Ecto neural progenitor cell (in vitro differentiated cells): ENCODE measurements at regions not wholly inside any gene's neighbourhood (a gene's known extent, or its start where the extent isn't known, plus 50 kb on each side); places are given as distances from the start of the nearest gene placed in this dataset.

Source experiments
- DNase-seq: peaks from one replicate; pipeline ENCODE4 v3.0.0-alpha.2; 2018; ENCODE audit warnings: low spot score

DNA sequence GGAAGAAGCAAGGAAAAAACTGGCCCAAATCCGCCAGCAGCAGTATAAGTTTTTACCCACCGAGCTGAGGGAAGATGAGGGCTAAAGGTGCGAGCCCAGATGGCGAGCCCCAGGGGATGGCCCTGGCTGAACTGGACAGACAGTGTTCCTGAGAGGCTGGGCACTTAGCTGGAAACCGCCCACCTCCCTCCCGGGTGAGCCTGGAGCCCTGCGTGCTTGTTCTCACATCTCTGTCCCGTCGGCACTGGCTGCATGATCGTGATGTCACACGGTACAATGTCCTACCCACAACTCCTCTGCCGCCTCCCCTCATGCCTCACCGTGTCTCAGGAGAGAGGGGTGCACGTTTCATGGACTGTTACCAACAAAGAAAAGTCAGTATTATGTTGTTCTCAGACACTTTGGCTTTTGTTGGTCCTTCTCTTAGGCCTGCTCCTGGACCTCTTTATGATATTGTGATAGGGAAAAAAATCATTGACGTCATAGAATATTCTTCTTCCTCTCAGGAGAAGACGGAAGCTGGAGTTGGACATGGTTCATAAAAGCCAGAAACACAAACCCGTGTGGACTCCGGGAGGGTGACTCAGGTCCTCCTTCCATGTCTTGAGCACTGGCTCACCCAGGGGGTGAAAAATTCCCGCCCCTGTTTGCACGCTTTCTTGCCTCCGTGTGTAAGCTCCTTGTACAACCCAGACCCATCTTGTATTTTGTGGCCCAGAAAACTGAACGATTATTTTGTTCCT is 201.8 kb upstream of the TPM1 start:
- no peak for DNase-seq

DNA sequence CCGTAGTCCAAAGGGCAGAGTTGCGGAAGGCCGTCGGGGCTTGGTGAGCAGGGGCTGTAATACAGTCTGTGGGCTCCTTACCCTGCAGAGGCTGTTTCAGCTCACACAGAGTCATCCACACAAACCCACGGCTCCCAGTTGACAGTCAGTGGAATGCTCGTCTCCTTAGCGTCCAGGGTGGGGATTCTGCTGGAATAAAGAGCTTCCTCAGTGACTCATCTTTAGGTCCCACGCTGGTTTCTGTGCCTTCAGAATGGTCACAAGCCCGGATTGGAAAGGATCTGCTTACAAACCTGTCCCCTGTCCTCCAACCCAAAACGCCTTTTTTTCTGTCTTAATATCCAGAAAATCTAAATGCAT is 201.3 kb upstream of the TPM1 start:
- DNase-seq = no peak

DNA sequence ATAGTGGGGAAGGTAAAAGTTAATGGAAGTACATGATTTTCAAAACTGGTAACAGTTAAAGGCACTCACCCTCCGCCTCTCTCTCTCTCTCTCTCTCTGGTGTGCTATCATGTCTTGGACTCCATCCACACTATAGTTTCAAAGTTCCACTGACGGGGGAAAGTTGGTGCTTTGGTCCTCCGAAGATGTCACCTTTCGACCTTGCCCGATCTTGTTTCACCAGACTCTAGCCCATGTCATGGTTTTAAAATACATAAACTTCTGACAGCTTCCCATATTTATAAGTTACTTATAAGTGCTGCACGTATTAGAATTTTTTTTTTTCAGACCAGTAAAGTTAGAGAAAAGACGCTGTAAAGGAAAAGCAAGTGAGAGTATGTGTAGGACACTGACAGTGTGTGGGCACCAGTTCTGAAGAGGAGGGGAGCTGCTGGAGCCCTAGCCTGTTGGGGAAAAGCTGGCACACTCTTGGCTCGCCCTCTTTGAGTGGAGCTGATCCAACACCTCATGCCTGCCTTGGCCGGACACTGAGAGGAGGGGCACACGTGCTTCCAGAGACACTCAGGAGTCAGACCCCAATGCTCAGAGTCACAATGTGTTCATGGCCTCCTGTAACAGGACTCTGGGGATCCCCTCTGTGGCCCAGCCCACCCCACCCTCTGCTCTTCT is 200.5 kb upstream of the TPM1 start:
- no peak for DNase-seq

DNA sequence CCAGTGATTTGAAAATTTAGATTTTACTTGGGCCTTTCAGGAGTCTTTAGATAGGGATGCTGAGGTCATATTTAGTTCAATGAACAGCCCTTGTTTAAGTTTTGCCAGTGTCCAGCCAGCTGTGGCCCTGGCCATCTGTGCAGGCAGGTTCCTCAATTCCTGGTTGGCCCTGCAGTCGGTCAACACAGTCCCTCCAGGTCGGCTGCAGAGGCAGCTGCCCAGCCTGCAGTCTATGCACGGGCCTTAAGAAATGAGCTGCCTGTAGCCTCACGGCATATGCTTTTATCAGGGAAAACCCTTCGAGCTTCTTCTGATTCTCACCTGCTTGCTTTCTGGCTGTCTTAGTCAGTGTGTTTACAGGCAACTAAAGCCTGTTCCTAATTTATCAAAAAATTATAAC is 199.2 kb upstream of the TPM1 start:
- no peak for DNase-seq

DNA sequence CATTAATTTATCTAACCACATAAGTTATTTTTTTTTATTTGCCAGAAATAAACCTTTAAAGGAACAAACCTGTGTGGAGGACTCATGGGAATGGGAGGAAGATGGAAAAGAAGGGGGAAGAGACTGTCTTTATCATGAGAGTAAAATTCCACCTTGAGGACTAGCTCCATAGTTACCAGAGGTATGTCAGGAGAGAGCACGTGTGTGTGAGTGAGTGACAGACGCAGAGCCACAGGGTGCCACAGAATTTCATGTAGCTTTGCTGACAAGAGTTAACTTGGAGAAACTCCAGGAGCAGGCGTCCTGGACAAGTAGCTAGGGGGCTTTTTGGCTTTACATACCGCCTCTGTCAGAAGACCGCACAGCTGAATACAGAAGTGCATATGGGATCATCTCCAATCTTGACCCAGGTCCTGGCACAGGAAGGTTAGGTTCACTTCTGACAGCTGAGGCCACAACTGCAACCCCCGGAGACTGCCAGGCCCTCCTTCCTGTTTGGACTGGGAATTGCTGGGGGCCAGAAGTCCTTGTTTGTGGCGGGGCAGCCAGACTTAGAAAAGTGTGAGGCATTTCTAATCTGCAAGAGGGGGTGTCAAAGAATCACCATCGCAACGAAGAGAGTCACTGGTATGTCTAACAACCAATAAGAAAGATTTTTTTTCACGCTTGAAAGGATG is 197.8 kb upstream of the TPM1 start:
- DNase-seq = no peak

DNA sequence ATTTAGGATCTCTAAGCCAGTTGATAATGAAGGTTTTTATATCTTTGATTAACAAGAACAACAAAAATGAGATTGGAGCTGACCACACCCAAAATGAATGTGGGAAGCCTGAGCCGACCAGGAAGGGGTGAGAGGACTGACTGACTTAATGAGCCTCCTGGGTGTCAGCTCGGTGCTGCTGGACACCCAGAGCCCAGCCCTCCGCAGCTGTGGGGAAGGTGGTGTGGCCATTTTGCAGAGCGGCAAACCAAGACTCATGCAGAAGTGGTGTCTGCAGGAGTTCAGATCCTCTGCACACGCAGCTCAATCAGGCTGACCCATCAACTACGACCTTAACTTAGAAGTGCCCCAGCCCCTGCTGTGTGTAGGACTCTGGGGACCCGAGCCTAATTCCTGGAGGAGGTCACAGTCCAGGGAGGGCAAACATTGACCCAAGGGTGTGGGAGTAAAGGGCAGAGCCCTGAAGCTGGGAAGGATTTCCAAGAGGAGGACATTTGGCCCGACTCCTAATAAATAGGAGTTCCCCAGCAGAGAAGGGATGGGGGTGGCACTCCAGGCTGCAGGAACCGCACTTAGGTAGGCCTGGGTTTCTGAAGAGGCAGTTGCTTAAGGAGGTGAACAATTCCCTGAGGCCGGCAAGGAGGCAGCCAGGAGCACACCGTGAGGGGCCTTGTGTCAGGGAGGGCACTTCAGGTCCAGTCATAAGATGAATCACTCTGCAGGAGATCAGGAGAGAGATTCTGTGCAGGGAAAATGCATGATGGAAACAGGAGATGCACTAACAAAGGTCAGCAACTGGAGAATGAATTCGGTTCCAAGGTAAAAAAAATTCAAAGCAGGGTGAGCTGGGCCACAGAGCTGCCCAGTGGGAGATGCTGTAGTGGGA is 197.1 kb upstream of the TPM1 start:
- DNase-seq = no peak

DNA sequence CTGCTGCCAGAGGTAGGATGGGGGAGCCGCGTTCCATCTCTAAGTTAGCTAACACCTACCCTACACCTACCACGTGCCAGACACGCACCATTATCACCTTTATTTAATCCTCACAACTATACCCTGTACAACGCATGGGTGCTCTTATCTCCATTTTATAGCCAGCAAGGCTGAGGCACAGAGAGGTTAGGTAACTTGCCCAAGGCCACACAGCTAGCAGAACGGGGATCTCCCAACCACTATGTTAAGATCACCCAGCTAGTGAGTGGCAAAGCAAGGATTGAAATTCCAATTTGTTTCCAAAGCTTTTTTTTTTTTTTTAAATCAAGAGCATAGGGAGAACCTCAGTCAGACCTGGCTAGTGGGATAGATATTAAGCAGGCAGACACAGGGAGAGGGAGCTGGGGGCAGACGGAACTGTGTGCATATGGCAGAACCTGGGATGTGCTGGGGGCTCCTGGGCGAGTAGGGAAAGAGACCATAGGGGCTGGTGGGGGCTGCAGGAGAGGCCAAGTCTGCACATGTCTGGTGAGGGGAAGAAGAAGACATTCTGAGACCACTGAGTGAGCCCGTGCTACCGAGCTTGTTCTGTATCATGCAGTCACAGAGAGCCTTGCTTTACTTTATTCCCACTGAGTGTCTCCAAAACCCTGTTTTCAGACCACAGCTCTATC is 196.3 kb upstream of the TPM1 start:
- DNase-seq = no peak

DNA sequence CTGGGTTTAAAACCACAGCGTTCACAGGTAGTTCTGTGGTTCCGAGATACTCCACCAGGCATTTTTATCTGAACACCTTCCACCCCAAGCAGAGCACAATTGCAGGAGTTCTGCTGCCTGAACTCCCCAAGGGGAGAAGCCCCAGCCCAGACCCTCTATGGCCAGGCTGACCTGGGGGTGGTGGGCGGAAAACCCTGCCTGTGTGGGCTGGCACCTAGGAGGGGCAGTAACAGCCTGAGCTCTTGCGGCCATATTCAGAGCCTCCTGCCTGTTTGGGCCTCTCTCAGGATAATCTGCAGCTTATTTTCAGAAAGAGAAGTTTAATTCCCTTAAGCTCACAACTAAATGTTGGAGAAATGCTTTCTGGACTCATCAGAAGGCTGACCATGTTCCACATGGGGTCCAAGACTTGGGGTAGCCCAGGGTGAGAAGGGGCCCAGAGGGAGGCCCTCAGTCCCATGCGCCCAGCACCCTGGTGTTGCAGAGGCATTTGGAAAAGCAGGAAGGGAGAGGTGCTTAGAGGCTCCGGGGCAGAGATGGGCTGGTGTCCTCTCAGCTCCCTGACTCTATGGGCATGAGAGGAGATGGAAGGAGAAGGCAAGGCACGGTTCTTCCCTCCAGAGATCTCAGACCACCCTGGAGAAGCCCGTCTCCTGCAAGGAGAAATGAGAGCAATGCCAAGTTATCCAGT is 195.6 kb upstream of the TPM1 start:
- DNase-seq = no peak

DNA sequence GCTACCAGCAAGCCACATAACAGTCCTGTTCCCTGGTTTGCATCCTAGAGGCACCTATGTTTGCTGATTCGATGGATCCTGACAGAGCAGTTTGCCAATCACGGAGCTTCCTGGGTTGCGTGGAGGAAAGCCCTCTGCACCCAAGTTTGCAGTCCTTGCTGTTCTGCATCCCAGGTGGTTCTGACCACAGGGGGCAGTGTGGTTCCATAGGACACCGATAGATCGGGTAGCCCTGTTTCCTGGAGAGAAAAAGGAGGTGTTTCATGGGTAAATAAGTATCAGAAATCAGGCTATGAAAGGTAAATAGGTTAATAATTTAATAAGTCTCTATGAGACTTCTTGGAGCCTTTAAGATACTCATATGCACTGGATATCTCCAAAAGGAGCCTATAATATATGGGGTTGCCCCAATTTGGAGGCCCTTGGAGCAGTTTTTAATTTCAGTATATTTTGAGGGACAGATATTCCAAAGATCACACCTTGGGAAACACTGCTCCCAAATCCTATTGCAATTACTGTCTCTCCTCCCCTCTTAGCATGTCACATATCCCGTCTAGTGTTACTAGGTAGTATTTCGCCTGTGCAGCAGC is 194.6 kb upstream of the TPM1 start:
- DNase-seq = peak; percentile 68

DNA sequence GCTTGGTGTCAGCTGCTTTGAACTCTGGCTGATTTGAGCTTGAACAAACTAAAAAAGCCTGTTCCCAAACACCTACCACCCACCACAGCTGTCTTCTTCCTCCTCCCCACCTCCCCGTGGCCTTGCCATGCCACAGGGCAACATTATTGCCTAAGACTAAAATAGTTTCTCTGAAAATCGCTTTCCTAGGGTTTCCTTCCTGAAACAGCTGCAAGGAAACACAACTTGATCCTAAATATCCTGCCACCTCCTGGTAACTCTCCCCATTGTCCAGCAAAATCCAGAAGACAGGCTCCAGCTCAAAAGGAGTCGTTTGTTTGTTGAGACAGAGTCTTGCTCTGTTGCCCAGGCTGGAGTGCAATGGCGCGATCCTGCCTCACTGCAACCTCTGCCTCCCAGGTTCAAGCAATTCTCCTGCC is 193.9 kb upstream of the TPM1 start:
- DNase-seq = no peak

DNA sequence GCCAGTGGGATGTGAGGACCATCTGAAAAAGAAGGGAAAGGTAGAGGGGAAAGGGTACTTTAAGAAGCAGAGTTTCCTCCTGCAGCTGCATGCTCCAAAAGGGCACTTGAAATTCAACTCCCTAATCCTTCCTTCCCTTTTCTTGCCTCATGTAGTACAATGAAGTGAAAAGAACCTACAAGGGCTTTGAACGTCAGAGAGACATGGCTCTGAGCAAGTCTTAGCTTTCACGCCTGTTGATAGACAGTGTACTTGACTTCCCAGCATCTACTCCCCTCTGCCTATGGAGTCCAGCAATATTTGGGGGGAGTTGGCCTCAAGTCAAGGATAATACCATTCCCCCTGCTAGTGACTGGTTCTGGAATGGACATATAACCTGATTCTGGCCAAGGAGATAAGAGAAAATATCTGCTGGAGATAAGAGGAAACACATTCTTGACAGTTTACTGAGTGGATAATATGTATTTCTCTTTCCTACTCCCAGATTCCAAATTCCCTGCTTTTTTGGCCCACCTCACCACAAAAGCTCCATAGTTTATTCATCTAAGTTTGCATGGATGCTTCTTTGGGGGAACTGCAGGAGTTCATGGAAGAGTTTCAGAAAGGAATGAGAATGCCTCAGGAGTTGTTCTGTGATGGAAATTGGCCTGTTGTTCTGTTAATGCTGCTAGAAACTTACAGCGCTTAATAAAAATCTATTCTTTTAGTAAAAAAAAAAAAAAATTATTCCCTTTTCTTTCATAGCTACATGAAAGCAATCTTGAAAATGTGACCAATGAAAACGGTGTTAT is 193.0 kb upstream of the TPM1 start:
- DNase-seq = no peak

DNA sequence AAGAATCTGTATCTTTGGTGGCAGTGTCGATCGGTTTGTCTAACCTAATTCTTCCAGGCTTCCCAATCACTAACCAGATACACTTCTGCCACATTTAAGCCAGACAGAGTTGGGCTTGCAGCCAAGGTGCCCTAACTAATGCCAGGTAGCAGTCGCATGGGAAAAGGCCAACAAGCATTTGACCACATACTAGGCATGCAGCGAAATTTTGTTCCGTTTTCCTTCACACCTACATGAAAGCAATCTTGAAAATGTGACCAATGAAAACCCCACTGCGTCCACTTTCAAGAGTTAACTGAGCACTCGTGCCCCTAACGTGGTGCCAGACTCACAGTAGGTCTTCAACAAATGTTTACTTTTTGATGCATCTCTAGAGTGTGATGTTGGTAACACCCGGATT is 192.2 kb upstream of the TPM1 start:
- DNase-seq = no peak

DNA sequence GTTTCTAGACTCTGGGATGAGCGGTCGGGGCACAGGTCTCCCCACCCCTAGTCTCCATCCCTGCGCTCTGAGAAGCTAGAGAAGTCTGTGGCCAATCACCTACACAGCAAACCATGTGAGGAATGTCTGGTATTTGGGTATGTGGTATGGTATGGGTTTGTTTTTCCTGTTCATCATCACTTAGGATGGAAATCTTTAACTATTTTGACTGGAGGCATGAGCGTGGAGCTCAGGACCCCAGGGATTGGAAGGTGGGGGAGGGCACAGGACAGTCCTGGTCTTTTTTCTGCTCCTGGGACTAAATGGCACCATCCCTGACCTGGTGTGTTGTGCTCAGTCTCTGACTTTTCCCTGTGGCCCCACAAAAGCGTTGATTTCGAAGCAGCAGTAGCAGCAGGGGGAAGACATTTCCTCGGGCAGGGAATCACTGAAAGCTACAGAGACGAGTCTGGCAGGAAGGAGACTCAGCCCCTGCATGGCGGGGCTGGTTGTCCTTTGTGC is 191.7 kb upstream of the TPM1 start:
- no peak for DNase-seq

DNA sequence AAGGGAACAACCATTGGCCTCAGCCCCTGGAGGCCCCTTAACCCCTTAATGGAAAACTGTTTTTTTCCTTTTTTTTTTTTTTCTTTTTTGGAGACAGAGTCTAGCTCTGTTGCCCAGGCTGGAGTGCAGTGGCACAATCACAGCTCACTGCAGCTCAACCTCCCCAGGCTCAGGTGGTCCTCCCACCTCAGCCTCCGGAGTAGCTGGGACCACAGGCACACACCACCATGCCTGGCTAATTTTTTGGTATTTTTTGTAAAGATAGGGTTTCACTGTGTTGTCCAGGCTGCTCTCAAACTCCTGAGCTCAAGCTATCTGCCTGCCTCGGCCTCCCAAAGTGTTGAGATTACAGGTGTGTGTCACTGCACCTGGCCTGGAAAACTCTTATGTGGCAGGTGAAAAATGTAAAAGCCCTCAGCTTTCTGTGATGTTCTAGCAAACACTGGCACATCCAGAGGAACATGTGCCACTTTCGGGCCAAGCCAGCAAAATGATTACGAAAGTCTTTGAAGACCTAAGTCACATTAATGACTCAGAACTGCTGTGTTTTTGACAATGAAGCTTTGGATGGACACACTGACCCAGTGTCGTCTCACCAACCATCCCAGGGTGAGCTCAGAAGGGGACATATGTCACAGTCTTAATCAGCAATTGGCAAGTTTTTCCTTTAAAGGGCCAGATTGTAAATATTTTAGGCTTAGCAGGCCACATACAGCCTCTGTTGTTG is 189.3 kb upstream of the TPM1 start:
- no peak for DNase-seq

DNA sequence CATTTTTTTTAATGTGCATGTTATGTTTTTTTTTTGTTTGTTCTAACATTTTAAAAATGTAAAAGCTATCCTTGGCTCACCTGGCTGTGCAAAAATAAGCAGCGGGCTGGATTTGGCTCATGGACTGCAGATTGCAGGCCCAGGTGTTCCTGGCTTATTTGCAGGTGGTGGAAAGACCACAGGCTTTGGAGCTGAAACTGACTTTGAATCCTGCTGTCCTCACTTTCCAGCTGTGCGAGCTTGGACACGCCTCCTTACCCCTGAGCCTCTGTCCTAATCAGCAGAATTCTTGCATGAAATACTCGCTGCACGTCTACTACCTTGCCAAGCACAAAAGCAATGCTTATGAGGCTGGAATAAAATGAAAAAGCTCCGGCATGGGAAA is 188.7 kb upstream of the TPM1 start:
- no peak for DNase-seq

DNA sequence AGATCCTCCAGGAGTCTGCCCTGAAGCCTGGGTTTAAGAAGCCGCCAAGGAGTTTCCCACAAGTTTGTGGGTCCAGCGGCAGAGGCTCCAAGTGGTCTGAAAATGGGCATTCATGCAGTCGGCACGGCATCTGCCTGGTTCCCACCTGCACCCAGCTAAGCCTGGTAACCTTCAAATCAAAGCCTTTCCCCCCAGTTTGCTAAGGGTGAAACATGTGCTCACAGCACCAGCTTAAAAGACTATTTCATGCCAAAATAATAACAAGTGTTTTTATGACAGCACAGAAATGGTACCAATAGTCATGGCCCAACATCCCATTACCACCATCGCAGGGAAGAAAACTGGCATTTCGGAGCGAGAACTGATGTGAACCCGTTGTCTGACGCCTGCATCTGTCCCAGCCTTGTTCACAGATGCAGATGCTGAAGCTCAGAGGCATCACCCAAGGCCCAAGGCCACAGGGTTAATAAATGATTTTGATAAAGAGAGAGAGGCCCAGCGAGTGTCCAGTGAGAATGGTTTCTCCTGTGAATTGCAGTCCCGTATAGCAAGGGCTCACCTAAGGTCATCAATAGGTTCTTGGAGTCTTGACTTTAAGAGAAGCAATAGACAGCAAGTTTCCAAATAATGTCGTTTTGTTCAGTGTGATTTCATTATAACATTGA is 188.0 kb upstream of the TPM1 start:
- DNase-seq = peak; percentile 18

DNA sequence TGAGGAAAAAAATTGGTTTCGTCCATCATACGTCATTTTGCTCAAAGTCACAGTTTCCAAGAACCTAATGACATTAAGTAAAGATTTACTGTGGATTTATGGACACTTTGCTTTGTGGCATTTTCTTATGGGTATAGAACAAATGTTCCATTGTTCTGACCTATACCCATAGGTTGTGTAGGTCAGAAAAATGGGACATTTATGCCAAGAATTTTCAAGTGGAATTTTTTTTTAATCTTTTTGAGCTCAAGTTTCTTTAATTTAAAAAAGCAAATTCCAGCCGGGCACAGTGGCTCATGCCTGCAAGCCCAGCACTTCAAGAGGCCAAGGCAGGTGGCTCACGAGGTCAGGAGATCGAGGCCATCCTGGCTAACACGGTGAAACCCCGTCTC is 187.5 kb upstream of the TPM1 start:
- no peak for DNase-seq

DNA sequence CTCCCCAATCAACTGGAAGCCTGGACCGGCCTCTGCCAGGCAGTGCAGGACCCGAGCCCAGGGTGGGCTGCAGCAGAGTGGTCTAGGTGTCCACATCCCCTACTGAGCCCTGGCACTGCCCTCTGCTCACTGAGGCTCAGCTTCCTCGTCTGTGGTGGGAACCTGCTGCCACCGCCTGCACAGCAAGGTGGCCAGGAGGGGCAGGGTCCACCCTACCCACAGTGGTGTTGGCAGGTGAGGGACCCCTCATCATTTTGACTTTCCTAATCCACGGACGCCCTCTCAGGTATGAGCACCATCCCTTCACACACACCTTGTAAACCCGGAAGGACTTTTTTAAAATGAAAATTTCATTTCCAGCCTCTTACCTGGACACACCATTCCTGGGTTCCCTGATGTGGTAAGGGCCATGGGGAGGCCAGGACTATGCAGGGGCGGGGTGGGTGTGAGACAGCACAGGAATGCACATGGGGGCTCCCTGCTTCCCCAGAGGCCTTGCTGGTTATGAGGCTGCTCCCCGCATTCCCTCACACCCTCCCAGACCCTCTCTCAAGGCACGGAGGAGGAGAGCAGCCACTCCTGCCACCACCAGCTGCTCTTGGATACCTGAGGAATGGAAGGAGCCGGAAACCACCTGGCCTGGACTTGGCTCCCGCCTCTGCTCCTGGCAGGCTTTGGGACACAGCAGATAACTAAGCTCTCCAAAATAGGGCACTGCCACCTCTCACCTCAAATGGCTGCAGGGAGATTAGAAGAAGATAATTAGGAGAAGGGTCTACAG is 185.9 kb upstream of the TPM1 start:
- peak; percentile 40 for DNase-seq
